Natural killer cell (primary cell): ENCODE measurements at regions not wholly inside any gene's neighbourhood (a gene's known extent, or its start where the extent isn't known, plus 50 kb on each side); places are given as distances from the start of the nearest gene placed in this dataset.

Experiments used
- ATAC-seq, 3 donors: fragments of 150-1000 bp in 2 of 3; fragments of 200-7000 bp in 1 of 3; cut with Tn5 transposase; 1 replicate in 1 of 3; 2 replicates in 2 of 3; pipeline ENCODE4 v1.10.0; 2021; ENCODE audit warnings: mild to moderate bottlenecking in 2 of 3, moderate library complexity in 2 of 3
- DNase-seq, 2 donors: peaks; one replicate each; pipeline versions ENCODE4 v3.0.0 to v3.0.0-alpha.2; 2013 to 2021; ENCODE audit warnings: mixed read lengths in 1 of 2
- H3K27ac ChIP-seq: one replicate; pipeline ENCODE4 v1.5.1; 2013; ENCODE audit warnings: mild to moderate bottlenecking, low read length
- H3K27me3 ChIP-seq: one replicate; pipeline ENCODE4 v1.6.1; 2013; ENCODE audit warnings: low read length; ENCODE audit not compliant: control insufficient read depth, insufficient read depth
- H3K36me3 ChIP-seq: one replicate; pipeline ENCODE4 v1.6.1; 2013; ENCODE audit warnings: low read length; ENCODE audit not compliant: control insufficient read depth, insufficient read depth
- H3K4me1 ChIP-seq: one replicate; pipeline ENCODE4 v1.6.1; 2013; ENCODE audit warnings: low read length; ENCODE audit not compliant: control insufficient read depth, insufficient read depth
- H3K4me3 ChIP-seq: one replicate; pipeline ENCODE4 v1.5.1; 2013; ENCODE audit warnings: low read length
- H3K9me3 ChIP-seq: one replicate; pipeline ENCODE4 v1.6.1; 2013; ENCODE audit warnings: low read length; ENCODE audit not compliant: control insufficient read depth, insufficient read depth
- H3K27ac Mint-ChIP-seq, 2 donors: one replicate each; pipeline ENCODE4 v1.8.0; 2022; ENCODE audit warnings: mild to moderate bottlenecking in 2 of 2, mixed read lengths in 2 of 2, moderate library complexity in 1 of 2
- H3K27me3 Mint-ChIP-seq, 2 donors: one replicate each; pipeline ENCODE4 v1.8.0; 2022; ENCODE audit warnings: low read depth in 2 of 2, mixed read lengths in 2 of 2
- H3K36me3 Mint-ChIP-seq: one replicate; pipeline ENCODE4 v1.8.0; 2022; ENCODE audit warnings: mixed read lengths
- H3K4me1 Mint-ChIP-seq, 2 donors: one replicate each; pipeline ENCODE4 v1.8.0; 2022; ENCODE audit warnings: mixed read lengths in 2 of 2
- H3K4me3 Mint-ChIP-seq: one replicate; pipeline ENCODE4 v1.8.0; 2022; ENCODE audit warnings: mild to moderate bottlenecking, moderate library complexity, mixed read lengths
- H3K9me3 Mint-ChIP-seq, 2 donors: one replicate each; pipeline ENCODE4 v1.8.0; 2022; ENCODE audit warnings: mixed read lengths in 2 of 2
- CTCF ChIP-seq: fragments of 200-600 bp; IDR thresholded peaks from one replicate; pipeline ENCODE4 v1.8.0; 2022; ENCODE audit warnings: antibody characterized with exemption
- WGBS: methylation state at CpG from one replicate; pipeline ENCODE4 v1.1.7; 2013; ENCODE audit warnings: missing lambda C conversion rate; ENCODE audit not compliant: insufficient coverage; 5-methylcytosine and 5-hydroxymethylcytosine counted together
- intact Hi-C: fragments of 100-400 bp; cut with micrococcal nuclease; formaldehyde crosslinking; loops from one replicate; pipeline ENCODE4 v1.14.2; 2022

- WGBS = 96% methylated on average over 25 of the region's 25 CpGs
Measured at GRCh38 chr6:163671791-163672190, 257.3 kb downstream of the QKI start.

GRCh38 chr6:163671355-163671754 is 256.8 kb downstream of the QKI start:
- Histone ChIP-seq H3K4me1 (peaks cover 18% of the 10 kb centered on the region), H3K27me3 (no peaks in the 10 kb centered on the region), H3K4me3 (no peak overlapping the region), H3K9me3 (no peaks in the 10 kb centered on the region), H3K27ac (no peak overlapping the region), H3K36me3 (no peaks in the 10 kb centered on the region)
- intact Hi-C loops = no loop called here
- TF ChIP-seq CTCF = no peak
- Mint-ChIP-seq H3K9me3 (no peaks in the 10 kb centered on the region), H3K27ac (no peak overlapping the region), H3K36me3 (no peaks in the 10 kb centered on the region), H3K27me3 (peaks cover 0 to 5% of the 10 kb centered on the region in 2 donors), H3K4me3 (no peak overlapping the region), H3K4me1 (peaks cover 14 to 21% of the 10 kb centered on the region in 2 donors)
- no peak for ATAC-seq
- DNase-seq = no peak
- WGBS = 95% methylated on average over 19 of the region's 19 CpGs

More at GRCh38 chr6:163671791-163672190, 257.3 kb downstream of the QKI start:
- intact Hi-C loops = no loop called here
- no peak overlapping the region for H3K27ac ChIP-seq
- Mint-ChIP-seq H3K4me3 (no peak overlapping the region), H3K36me3 (no peaks in the 10 kb centered on the region), H3K4me1 (peaks cover 14 to 16% of the 10 kb centered on the region in 2 donors), H3K9me3 (no peaks in the 10 kb centered on the region), H3K27ac (no peak overlapping the region), H3K27me3 (peaks cover 0 to 5% of the 10 kb centered on the region in 2 donors)
- no peaks in the 10 kb centered on the region for H3K9me3 ChIP-seq
- ATAC-seq (no peak), DNase-seq (no peak)
- H3K4me1 ChIP-seq = peaks cover 15% of the 10 kb centered on the region
- no peaks in the 10 kb centered on the region for H3K36me3 ChIP-seq
- TF ChIP-seq CTCF = no peak
- H3K27me3 ChIP-seq = no peaks in the 10 kb centered on the region
- no peak overlapping the region for H3K4me3 ChIP-seq

- no peak for TF ChIP-seq CTCF
- Mint-ChIP-seq H3K4me1 (peaks cover 14 to 21% of the 10 kb centered on the region in 2 donors), H3K4me3 (no peak overlapping the region), H3K27me3 (peaks cover 0 to 5% of the 10 kb centered on the region in 2 donors), H3K9me3 (no peaks in the 10 kb centered on the region), H3K27ac (no peak overlapping the region), H3K36me3 (no peaks in the 10 kb centered on the region)
- H3K9me3 ChIP-seq = no peaks in the 10 kb centered on the region
- 100% methylated on average over 1 of the region's 1 CpG for WGBS
- H3K36me3 ChIP-seq = no peaks in the 10 kb centered on the region
- intact Hi-C loops = no loop called here
- H3K27me3 ChIP-seq = no peaks in the 10 kb centered on the region
- ATAC-seq = no peak
- no peak for DNase-seq
- H3K4me1 ChIP-seq = peaks cover 18% of the 10 kb centered on the region
- H3K27ac ChIP-seq = no peak overlapping the region
- H3K4me3 ChIP-seq = no peak overlapping the region
Measured at GRCh38 chr6:163670336-163670735, 255.8 kb downstream of the QKI start.

GRCh38 chr6:163668061-163668426 is 253.5 kb downstream of the QKI start:
- Mint-ChIP-seq H3K4me1 (peaks cover 14 to 21% of the 10 kb centered on the region in 2 donors), H3K36me3 (no peaks in the 10 kb centered on the region), H3K27ac (peak overlapping the region in 1 of 2 donors; percentile 88), H3K9me3 (no peaks in the 10 kb centered on the region), H3K4me3 (peak overlapping the region; percentile 73), H3K27me3 (peaks cover 0 to 3% of the 10 kb centered on the region in 2 donors)
- peaks cover 18% of the 10 kb centered on the region for H3K4me1 ChIP-seq
- H3K36me3 ChIP-seq = no peaks in the 10 kb centered on the region
- no peak for ATAC-seq
- H3K9me3 ChIP-seq = no peaks in the 10 kb centered on the region
- intact Hi-C loops = loop anchor here (5.0 kb wide), 1 partner anchor 289 kb away; no protein-coding TSS in a partner anchor
- no peaks in the 10 kb centered on the region for H3K27me3 ChIP-seq
- H3K4me3 ChIP-seq = no peak overlapping the region
- 40% methylated on average over 4 of the region's 4 CpGs for WGBS
- peak overlapping the region; percentile 49 for H3K27ac ChIP-seq
- no peak for TF ChIP-seq CTCF
- DNase-seq = no peak
